HK-2 (cell line): ENCODE measurements at regions not wholly inside any gene's neighbourhood (a gene's known extent, or its start where the extent isn't known, plus 50 kb on each side); places are given as distances from the start of the nearest gene placed in this dataset.
A peak's percentile ranks its signal among the peaks of the same experiment; 100 is the strongest.
"Not testable (repeated sequence)": the region's sequence is repeated elsewhere in the genome, so short reads cannot be mapped to it uniquely, and the experiment has no call there.

Experiments
- DNase-seq: peaks from one replicate; pipeline ENCODE4 v3.0.0-alpha.2; 2018; ENCODE audit not compliant: unreplicated experiment

DNA sequence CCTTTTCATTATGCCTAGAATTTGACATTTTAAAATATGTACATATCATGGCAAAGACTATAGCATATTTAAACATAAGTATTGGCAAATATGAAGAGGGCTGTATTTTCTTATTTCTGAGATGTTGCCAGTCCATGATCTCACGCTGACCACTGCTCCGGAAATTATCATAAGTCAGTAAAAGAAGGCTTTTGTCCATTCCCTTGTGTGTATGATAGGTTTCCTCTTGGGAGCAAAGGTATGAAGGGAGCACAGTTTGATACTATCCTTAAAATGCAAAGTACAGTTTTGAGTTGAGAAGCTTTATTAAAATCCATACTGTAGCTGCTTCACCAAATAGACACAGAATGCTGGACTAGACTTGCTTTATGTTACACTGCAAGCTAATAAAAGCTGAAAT lies 52.6 kb upstream of the AGA start:
- no peak for DNase-seq

DNA sequence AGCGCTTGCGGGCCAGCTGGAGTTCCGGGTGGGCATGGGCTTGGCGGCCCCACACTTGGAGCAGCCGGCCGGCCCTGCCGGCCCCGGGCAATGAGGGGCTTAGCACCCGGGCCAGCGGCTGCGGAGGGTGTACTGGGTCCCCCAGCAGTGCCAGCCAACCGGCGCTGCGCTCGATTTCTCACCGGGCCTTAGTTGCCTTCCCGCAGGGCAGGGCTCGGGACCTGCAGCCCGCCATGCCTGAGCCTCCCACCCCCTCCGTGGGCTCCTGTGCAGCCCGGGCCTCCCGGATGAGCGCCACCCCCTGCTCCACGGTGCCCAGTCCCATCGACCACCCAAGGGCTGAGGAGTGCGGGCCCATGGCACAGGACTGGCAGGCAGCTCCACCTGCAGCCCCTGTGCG lies 53.4 kb upstream of the AGA start:
- not testable (repeated sequence) for DNase-seq

DNA sequence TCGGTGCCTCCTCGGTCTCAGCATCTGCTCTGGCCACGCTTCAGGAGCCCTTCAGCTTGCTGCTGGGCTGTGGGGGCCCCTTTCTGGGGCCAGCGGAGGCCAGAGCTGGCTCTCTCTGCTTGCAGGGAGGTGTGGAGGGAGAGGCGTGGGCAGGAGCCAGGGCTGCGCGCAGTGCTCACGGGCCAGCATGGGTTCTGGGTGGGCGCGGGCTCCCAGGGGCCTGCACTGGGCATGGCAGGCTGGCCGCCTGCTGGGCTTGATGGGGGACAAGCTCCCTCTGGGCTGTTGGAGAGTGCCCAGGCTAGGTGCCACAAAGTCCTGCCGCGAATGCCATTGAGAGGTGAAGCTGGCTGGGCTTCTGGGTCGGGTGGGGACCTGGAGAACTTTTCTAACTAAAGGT lies 57.3 kb upstream of the AGA start:
- no peak for DNase-seq

DNA sequence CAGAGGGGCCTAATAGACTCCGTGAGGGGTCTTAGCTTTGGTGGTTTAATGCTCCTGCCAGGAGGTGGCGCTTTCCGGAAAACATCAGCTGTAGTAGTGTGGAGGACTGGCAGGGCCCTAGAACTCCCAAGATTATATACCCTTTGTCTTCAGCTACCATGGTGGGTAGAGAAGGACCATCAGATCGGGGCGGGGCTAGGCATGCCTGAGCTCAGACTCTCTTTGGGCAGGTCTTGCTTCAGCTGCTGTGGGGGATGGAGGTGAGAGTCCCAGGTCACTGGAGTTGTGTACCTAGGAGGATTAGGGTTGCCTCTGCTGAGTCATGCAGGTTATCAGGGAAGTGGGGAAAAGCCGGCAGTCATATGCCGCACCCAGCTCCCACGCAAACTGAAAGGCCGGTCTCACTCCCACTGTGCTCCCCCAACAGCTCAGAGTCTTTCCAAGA lies 63.0 kb upstream of the AGA start:
- no peak for DNase-seq

DNA sequence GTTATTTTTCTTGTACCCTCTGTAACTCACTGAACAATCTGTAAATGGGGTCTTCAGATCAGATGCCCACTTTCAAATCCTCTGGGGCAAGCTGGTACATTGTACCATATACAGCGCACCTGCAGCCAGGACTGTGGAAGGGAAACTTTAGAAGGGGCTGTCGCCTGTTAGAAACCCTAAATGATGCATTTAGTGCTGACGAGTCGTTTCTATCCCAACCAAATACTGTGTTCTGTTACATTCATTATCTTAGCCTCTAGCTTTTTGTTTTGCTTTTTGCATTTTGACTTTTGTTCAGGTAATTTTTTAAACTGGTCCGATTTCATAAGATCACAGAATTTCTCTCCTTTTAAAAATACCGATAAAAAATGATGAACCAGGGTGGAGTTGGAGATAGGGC lies 66.4 kb upstream of the AGA start:
- no peak for DNase-seq

DNA sequence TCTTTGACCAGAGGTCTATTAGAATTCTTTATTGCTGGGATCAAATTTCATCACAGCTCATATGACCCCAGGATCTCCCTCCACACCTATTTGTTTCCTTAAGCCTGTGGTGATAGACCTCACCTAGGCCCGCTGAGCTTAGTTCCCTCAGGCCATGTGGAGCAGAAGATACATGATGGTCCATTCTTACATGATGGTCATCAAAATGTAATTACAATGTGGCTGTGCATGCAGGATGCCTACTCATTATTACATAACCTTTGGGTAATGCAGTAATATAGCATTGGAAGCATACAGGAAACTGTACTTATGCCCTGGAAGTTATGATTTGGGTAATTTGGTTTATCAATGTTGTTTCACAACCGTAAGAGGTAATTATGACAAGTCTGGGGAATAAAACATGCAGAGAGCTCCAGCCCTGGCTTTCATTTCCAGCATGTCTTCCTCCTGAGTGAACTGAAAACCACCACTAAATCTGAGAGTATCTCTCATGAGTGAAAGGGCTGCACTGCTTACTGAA lies 67.0 kb upstream of the AGA start:
- DNase-seq = no peak

DNA sequence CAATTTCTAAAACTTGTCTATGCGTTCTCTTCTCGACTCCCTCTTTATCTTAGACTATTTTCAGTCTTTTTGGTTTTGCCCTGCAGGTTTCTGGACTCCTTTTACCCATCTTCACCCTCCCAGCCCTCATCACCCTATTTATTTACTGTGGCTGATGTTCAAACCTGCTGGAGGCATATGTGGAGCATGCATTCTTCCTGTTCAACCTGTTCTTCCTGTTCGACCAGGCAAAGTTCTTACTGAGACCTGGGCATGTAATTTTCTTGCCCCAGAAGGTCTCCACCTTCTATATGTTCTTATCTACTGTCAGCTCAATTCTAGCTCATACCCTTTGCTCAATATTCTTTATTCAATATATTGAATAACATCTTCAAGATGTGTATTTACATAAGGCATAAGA lies 69.4 kb upstream of the AGA start:
- DNase-seq = no peak

DNA sequence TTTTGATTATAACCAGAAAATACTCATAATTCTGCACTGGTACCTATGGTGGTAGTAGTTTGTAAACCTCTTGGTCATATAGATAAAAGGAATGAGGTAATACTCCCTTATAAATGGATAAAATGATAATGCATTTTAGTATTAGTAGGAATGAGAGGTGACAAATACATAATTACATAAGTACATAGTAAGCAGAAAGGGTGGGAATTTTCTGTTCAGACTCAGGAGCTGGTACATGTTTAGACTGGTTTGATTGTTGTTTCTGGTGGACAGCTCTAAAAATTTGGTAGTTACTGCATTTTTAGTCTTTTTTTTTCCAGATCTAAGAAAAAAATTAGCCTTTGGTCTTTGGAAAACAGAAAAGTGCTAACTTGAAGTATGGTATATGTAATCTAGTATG lies 70.4 kb upstream of the AGA start:
- DNase-seq = no peak

DNA sequence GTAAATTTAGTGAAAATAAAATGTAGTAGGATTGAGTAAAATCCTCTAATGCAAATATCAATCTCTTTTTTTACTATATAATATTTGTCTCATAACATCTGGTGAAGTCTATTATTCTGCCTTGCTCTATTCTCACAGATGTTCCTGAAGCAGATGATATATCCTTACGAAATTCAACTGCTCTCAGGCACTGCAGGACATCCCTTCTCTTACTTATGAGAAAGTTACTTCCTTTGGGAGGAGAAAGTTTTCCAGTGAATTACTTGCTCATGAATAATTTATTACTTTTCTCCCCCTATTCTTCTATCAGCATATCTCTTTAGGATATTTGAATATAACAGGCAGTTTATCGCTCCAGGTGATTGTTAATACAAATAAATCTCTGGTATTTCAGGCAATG lies 75.6 kb upstream of the AGA start:
- no peak for DNase-seq

DNA sequence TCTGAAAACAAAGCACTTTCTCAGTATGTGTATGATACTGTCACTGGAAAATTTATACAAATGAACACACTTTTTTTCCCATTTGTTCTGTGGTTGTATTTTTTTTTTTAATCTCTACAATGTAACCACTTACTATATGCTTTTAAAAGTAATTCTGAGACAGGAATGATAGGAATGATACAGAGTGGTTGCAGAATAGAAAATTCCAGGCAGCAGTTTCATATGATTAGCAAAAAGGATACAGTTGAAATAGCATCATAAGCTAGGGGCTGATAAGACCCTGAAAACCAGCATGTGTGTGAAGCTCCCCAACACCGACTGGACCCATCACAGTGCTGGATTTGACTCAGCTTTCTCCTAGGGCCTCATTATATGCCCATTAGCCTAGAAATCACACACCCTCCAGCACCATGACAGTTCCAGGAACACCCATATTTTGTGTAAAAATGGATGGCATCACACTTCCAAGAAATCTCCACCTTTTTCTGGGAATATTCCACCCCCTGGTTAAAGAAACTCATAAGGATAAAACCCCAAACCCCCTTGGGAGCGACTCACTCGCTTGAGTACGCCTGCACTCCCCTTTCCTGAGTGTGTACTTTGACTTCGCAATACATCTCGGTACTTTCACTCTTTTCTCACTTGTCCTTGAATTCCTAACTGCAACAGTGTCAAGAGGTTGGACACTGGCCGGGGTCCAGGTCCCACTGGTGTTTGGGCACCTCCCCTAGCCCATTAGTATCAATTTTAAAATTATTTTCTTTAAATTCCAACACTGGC lies 77.4 kb upstream of the AGA start:
- DNase-seq = no peak

DNA sequence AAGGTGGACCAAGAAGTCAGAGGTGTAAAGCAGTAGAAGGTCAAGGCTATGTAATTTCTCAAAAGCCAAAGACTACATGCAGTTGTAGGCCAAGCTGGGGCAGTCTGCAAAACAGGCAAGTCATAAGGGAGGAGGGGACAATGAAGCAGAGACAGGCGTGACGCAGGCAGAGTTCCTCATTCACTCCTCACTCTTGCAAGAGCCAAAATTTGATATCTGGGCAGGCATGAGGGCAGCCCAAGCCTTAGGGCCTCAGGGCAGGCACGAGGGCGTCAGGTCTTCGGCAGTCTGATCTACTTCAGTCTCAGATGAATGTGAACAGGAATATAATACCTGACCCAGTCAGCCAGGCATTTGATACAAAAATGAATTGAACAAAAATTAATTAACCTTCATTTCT lies 86.4 kb upstream of the AGA start:
- DNase-seq = no peak

DNA sequence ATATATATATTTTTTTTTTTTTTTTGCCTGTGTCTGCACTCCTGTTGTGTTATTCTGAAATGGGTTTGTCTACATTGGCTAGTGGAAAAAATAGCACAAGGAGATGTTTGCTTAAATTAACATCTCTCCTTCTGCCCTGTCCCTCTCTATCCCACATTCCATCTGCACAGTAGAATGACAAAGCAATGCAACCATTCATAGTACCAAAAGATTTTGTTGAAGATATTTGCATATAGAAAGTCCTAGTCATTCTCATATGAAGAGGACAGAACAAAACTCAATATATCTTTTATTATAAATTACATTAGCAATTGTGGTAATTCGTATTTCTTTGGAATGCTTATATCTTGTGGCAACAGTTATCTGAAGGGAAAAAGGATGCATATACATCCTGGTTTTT lies 88.3 kb upstream of the AGA start:
- DNase-seq = no peak

DNA sequence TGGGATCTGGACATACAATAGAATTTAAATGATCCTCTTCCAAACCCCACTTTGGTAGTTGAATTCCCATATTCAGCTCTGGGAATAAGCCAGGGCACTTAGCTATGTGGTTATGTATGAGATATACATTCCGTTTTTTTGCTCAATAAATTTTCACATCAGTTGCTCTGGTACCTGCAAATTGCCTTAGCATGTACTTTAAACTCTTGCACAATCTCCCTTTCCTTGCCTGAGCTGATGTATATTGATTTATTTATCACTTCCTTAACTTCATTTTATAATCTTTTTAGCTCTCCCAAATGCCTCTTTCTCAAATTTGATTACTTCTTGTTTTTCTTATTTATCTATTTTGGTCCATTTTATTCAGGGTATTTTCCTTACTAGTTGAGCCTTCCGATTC lies 90.1 kb upstream of the AGA start:
- DNase-seq = no peak

DNA sequence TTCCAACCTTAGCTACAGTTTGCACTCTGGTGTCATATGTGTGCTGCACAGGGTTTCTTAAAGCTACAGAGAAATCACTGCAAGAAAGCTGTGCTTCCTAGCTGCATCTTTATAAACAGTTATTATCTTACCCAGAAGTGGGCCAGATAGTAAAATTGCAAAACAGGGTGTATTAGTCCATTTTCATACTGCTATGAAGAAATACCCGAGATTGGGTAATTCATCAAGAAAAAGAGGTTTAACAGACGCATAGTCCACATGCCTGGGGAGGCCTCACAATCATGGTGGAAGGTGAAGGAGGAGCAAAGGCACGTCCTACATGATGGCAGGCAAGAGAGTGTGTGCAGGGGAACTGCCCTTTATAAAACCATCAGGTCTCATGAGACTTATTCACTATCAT lies 92.6 kb upstream of the AGA start:
- not testable (repeated sequence) for DNase-seq

DNA sequence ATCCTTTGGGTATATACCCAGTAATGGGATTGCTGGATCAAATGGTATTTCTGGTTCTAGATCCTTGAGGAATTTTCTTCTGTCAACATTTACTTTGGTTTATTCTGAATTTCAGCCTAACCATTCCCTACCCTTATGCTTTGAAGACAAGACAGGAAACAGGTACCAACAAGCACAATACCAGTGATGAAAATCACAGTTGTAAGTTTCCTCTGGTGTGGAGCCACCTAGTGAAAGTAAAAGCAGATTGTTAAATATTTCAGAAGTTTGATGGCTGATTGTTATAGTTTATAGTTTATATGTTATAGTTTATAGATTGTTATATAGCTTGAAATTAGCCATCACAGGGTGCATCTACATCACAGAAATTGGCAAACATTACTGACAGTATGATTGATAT lies 104.5 kb upstream of the AGA start:
- no peak for DNase-seq

DNA sequence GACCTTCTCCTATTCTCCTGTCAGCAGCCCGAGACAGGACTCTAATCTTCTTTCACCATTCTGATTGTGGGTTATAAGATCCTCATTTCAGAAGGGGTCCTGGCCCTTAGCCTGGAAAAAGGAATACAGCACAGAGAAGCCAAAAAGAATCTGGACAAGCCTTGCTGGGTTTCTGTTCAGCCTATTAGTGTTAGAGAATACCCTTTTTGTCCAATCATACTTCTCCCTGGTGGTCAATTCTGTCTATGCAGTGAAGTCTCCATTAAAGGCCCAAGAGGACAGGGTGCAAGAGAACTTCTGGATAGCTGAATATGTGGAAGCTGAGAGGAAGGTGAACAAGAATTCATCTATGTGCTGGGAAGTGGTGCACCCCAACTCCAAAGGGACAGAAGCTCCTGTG lies 105.7 kb upstream of the AGA start:
- DNase-seq = no peak

DNA sequence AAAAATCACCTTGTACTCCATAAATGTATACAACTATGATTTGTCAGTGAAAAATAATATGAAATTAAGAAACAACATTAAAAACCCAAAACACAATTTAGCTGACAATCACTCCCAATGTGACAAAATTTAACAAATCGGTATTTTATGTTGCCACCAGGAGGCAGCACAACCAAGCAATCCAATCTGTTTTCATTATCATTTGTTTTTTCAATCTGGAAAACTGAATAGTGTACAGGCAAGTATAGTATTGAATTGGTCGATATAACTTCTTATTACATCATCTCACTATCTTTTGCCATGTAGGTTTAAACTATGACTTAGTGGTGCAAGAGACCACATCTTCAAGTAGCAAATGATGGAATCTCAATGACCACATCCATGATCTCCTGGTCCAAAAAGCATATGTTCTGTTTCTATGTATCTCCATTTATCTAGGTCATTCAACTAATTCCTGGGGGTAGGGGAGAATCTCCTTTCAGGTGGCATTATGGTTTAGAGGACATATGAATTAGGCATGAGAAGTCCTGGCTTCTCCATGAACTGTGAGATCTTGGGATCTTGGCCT lies 112.9 kb upstream of the AGA start:
- DNase-seq = peak; percentile 14

DNA sequence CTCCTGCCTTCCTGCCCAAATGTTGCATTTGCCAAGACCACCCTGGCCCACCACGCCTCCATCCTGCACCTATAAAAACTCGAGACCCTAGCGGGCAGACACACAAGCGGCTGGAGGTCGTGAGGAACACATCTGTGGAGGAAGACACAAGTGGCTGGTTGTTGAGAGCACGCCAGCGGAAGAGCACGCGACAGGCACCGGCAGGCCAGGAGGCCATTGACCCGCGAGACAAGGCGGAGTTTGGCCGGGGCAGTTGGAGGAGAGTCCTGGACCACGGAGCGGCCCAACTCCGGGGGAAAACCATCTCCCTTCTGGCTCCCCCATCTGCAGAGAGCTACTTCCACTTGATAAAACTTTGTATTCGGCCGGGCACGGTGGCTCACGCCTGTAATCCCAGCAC lies 115.2 kb upstream of the AGA start:
- DNase-seq = no peak

DNA sequence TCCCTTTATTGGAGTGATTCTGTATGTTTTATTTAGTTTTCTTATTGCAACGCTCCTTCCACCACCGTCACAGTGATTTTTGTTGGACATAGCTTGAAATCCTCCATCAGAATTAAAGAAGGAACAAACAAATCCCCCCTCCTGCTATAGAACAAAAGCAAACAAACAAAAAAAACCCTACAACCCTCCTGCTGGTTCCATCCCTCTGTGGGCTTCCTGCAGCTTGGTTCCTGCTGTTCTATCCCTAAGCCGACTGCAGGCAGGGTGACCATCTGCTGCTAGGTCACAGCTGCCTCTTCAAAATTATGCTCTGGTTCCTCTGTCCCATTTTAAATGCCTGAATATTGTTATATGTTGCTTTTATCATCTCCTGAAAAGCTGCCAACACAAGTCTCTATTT lies 116.8 kb upstream of the AGA start:
- DNase-seq = no peak

DNA sequence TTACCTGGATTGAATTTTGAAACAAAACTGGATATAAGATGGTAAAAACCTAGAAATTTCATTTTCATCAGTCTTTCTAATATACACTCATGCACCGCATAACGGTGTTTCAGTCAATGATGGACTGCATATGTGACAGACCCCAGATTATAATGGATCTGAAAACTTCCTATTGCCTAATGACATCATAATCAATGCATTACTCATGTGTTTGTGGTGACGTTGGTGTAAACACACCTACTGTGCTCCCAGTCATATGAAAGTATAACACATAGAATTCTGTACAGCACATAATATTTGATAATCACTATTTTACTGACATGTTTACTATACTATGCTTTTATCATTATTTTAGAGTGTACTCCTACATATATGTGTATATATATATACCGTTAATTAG lies 119.9 kb upstream of the AGA start:
- no peak for DNase-seq

DNA sequence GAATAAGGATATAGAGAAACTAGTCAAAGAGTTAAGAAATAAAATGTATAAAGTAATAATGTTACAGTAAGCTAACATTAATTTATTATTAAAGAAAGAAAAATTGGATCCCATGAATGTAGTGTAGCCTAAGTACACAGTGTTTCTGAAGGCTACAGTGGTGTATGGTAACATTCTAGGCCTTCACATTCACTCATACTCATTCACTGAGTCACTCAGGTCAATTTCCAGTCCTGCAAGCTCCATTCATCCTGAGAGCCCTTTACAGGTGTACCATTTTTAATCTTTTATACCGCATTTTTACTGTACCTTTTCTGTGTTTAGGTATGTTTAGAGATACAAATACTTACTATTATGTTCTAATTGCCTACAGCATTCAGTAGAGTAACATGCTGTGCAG lies 120.6 kb upstream of the AGA start:
- no peak for DNase-seq

DNA sequence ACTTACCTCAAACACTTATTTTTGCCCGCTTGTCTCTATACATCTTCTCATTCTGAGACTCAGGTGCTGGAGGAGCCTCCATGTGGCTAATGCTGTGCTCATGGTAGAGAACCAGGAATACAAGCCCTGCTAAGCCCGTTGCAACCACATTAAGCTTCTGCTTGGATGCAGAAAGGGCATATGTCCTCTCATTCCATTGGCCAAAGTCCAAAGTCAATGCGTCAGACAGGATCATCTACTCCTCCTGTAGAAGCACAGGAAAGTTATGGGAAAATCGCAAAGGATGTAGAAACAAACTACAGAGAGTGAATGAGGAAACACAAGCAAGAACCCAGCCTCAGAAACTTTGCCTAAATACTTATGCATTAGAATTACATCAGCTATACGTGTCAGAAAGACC lies 124.5 kb upstream of the AGA start:
- DNase-seq = no peak

DNA sequence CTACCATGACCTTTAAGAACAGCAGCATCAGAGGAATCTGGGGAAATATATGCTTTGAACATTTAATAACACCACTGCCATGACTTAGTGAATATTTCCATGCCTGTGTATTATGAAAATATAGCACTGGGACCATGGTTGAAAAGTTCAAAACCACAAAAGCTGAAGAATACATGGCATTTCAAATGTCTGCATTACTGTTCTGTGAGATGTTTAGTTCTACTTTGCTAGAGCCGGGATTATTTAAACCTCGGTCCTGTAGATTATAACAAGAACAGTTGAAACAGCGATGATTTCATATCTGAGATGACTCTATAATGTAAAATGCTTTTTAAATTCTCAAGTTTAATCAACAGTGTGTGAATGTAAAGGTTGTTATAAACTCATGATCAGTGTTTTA lies 126.7 kb upstream of the AGA start:
- DNase-seq = no peak

DNA sequence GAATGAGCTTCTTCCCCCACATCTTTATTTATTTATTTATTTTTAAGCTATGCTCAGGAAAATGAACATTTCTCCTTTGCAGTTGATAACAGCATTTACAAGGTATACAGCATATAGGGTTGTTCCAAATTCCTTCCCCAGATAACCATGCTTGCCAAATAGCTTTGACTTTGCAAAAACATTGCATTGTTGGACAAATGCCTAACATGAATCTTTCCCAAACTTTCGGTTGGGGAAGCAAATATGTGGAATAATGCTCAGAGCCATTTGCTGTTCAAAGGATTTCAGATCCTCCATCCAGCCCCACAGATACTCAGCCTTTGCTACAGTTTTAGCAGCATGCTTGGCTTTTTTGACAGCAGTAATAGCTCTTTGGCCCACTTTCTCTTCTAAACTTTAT lies 127.2 kb upstream of the AGA start:
- DNase-seq = no peak
